Transverse colon (tissue), 3 donors: ENCODE measurements at regions not wholly inside any gene's neighbourhood (a gene's known extent, or its start where the extent isn't known, plus 50 kb on each side); places are given as distances from the start of the nearest gene placed in this dataset.

Experiments used
- EP300 ChIP-seq: sonication (generic); formaldehyde crosslinking; IDR thresholded peaks from one replicate; pipeline ENCODE4 v1.6.1; 2017; ENCODE audit warnings: antibody characterized with exemption, low read depth
- POLR2A ChIP-seq: fragments of 450-650 bp; IDR thresholded peaks from one replicate; pipeline ENCODE4 v1.6.1; 2016; ENCODE audit warnings: antibody characterized with exemption, mild to moderate bottlenecking, moderate library complexity
- TF ChIP-seq, protein P1 (sequence below), 5 experiments: fragments of 200-600 bp in 3 of 5; fragments of 450-650 bp in 2 of 5; sonication (generic) in 3 of 5; IDR thresholded peaks; 1 replicate in 2 of 5; 2 replicates in 3 of 5; pipeline ENCODE4 v1.5.1; 2016 to 2017; ENCODE audit warnings: antibody characterized with exemption in 5 of 5, inconsistent platforms in 3 of 5, mild to moderate bottlenecking in 2 of 5, moderate library complexity in 1 of 5

DNA sequence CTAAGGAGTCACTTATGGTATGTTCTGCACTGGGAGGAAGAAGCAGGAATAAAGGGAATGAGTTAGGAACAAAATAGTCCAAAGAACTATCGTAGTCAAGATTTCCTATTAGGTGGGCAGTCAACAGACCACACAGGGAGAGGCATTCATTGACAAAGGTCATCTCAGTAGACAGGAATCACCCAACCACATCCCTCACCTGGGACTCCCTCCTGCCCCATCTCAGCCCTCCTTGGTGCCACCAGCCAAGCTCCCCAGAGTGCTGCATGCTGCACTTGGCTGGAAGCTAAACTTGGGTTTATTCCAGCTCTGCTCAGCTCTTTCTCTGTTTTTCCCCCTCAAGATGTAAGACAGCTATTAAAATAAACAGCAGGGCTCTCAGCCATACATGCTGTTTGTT lies 72.3 kb upstream of the CTNNB1 start:
- TF ChIP-seq, protein P1, sequence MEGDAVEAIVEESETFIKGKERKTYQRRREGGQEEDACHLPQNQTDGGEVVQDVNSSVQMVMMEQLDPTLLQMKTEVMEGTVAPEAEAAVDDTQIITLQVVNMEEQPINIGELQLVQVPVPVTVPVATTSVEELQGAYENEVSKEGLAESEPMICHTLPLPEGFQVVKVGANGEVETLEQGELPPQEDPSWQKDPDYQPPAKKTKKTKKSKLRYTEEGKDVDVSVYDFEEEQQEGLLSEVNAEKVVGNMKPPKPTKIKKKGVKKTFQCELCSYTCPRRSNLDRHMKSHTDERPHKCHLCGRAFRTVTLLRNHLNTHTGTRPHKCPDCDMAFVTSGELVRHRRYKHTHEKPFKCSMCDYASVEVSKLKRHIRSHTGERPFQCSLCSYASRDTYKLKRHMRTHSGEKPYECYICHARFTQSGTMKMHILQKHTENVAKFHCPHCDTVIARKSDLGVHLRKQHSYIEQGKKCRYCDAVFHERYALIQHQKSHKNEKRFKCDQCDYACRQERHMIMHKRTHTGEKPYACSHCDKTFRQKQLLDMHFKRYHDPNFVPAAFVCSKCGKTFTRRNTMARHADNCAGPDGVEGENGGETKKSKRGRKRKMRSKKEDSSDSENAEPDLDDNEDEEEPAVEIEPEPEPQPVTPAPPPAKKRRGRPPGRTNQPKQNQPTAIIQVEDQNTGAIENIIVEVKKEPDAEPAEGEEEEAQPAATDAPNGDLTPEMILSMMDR (IDR thresholded peaks at IDR 0.05), result no peak
- TF ChIP-seq POLR2A (no peak), EP300 (no peak)
